ENCODE measurements at regions not wholly inside any gene's neighbourhood (a gene's known extent, or its start where the extent isn't known, plus 50 kb on each side); places are given as distances from the start of the nearest gene placed in this dataset.
"Not testable (repeated sequence)": the region's sequence is repeated elsewhere in the genome, so short reads cannot be mapped to it uniquely, and the experiment has no call there.

GRCh38 chr3:30465454-30465853 lies 140.9 kb upstream of the TGFBR2 start:
- DNase-seq: no peak

- DNase-seq: no peak
These were observed 138.7 kb upstream of the TGFBR2 start for GRCh38 chr3:30467596-30468238.

GRCh38 chr3:30469133-30469532 lies 137.3 kb upstream of the TGFBR2 start:
- no peak for DNase-seq

- no peak for DNase-seq
These were observed 135.9 kb upstream of the TGFBR2 start for GRCh38 chr3:30470496-30470895.

- DNase-seq: peak in 2 of 3 donors; percentile 52 to 70
These were observed 135.3 kb upstream of the TGFBR2 start for GRCh38 chr3:30471066-30471465.

GRCh38 chr3:30471796-30472489 lies 134.5 kb upstream of the TGFBR2 start:
- DNase-seq: no peak

GRCh38 chr3:30473374-30474051 lies 132.9 kb upstream of the TGFBR2 start:
- no peak for DNase-seq

- no peak for DNase-seq
These were observed 132.0 kb upstream of the TGFBR2 start for GRCh38 chr3:30474371-30474770.

- no peak for DNase-seq
These were observed 131.2 kb upstream of the TGFBR2 start for GRCh38 chr3:30475038-30475808.

GRCh38 chr3:30475809-30476178 lies 130.6 kb upstream of the TGFBR2 start:
- no peak for DNase-seq

GRCh38 chr3:30476368-30477084 lies 129.9 kb upstream of the TGFBR2 start:
- no peak for DNase-seq

GRCh38 chr3:30477149-30477921 lies 129.1 kb upstream of the TGFBR2 start:
- DNase-seq: no peak

GRCh38 chr3:30479737-30480136 lies 126.7 kb upstream of the TGFBR2 start:
- DNase-seq: not testable (repeated sequence)

GRCh38 chr3:30480156-30480555 lies 126.2 kb upstream of the TGFBR2 start:
- DNase-seq: not testable (repeated sequence)

- DNase-seq: no peak
These were observed 125.8 kb upstream of the TGFBR2 start for GRCh38 chr3:30480587-30480986.

- no peak for DNase-seq
These were observed 125.2 kb upstream of the TGFBR2 start for GRCh38 chr3:30481241-30481640.

GRCh38 chr3:30484229-30484628 lies 122.2 kb upstream of the TGFBR2 start:
- DNase-seq: not testable (repeated sequence)

GRCh38 chr3:30486368-30486767 lies 120.0 kb upstream of the TGFBR2 start:
- no peak for DNase-seq

GRCh38 chr3:30488070-30488756 lies 118.2 kb upstream of the TGFBR2 start:
- DNase-seq: no peak

Measured in muscle of back (tissue), 3 donors.